ENCODE measurements at regions not wholly inside any gene's neighbourhood (a gene's known extent, or its start where the extent isn't known, plus 50 kb on each side); places are given as distances from the start of the nearest gene placed in this dataset.

DNA sequence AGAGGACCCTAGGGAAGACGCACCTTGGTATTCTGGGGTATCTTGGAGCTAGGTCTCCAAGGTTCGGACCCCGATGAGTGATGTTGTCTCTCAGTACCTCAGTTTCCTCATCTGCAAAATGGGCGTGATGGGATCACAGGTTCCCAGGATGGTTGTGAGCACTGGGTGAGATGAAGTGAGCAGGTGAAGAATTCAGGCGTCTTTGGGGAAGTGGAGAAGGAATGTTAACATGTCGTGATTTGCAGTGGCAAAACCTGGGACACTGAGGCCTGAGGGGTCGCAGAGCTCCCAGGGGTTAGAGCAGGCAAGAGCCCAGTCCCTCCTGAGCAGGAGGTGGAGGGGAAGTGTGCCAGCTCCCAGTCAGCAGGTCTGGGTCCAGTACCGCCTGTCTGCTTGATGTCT, 215.1 kb upstream of the GSE1 start:
- no peak overlapping the region for H3K27ac ChIP-seq (ENCODE audit: insufficient read depth, low read length, poor library complexity, severe bottlenecking)
- DNase-seq (no peak), ATAC-seq (ENCODE audit: low read depth in 2 of 2) (no peak)
- no peak overlapping the region for H3K4me3 Mint-ChIP-seq
- no peaks in the 10 kb centered on the region for H3K36me3 Mint-ChIP-seq
- H3K36me3 ChIP-seq (ENCODE audit: control insufficient read depth, insufficient read depth, low read length) = no peaks in the 10 kb centered on the region
- H3K4me1 Mint-ChIP-seq = no peaks in the 10 kb centered on the region
- H3K9me3 Mint-ChIP-seq = no peaks in the 10 kb centered on the region
- no peaks in the 10 kb centered on the region for H3K27me3 ChIP-seq (ENCODE audit: control insufficient read depth, insufficient read depth, low read length)
- H3K9me3 ChIP-seq (ENCODE audit: control insufficient read depth in 2 of 2, low read length in 2 of 2) = no peaks in the 10 kb centered on the region
- H3K27ac Mint-ChIP-seq = no peak overlapping the region
- H3K4me1 ChIP-seq (ENCODE audit: control insufficient read depth, insufficient read depth, low read length, poor library complexity, severe bottlenecking) = no peaks in the 10 kb centered on the region
- no peaks in the 10 kb centered on the region for H3K27me3 Mint-ChIP-seq
- H3K4me3 ChIP-seq (ENCODE audit: low read depth, low read length) = no peak overlapping the region

DNA sequence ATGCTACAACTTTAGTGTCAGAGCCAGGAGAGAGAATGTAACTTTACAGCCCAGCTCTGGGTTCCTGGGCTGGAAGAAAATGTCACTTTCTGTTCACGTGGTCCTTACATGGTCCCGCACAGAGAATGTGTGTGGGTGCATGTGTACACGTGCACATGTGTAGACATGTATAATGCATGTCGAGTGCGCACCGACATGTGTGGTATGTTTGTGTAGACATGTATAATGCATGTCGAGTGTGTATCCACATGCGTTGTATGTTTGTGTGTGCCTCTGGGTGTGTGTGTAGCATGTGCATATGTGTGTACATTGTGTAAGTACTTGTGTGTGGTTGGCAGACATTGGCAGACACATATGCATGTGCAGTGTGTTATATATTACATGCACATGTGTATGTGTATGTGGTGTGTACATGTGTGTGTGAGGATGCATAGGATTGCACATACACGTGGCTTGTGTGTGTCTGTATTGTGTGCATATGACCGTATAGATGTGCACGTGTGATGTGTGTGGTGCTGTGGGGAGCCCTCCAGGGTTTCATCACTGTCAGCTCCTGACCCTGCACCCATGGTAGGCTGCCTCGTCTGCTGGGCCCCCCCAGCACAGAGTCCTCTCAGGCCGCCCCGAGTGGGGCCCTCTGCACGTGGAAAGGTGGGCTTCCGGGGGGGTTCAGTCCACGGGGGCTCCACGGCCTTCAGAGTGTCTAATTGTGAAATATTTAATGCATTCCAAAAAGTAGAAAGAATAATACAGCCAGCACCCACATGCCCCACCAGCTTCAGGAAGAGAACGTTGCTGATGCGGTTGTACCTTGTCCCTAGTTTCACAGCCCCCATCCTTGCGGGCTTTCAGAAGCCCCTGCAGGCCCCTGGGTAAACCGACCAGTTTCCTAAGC, 214.2 kb upstream of the GSE1 start:
- no peaks in the 10 kb centered on the region for H3K9me3 ChIP-seq (ENCODE audit: control insufficient read depth in 2 of 2, low read length in 2 of 2)
- Mint-ChIP-seq H3K36me3 (no peaks in the 10 kb centered on the region), H3K27me3 (no peaks in the 10 kb centered on the region), H3K4me1 (no peaks in the 10 kb centered on the region), H3K4me3 (no peak overlapping the region), H3K27ac (no peak overlapping the region), H3K9me3 (no peaks in the 10 kb centered on the region)
- no peaks in the 10 kb centered on the region for H3K4me1 ChIP-seq (ENCODE audit: control insufficient read depth, insufficient read depth, low read length, poor library complexity, severe bottlenecking)
- no peaks in the 10 kb centered on the region for H3K27me3 ChIP-seq (ENCODE audit: control insufficient read depth, insufficient read depth, low read length)
- ATAC-seq (ENCODE audit: low read depth in 2 of 2) = no peak
- no peak overlapping the region for H3K4me3 ChIP-seq (ENCODE audit: low read depth, low read length)
- DNase-seq = no peak
- no peaks in the 10 kb centered on the region for H3K36me3 ChIP-seq (ENCODE audit: control insufficient read depth, insufficient read depth, low read length)
- no peak overlapping the region for H3K27ac ChIP-seq (ENCODE audit: insufficient read depth, low read length, poor library complexity, severe bottlenecking)

DNA sequence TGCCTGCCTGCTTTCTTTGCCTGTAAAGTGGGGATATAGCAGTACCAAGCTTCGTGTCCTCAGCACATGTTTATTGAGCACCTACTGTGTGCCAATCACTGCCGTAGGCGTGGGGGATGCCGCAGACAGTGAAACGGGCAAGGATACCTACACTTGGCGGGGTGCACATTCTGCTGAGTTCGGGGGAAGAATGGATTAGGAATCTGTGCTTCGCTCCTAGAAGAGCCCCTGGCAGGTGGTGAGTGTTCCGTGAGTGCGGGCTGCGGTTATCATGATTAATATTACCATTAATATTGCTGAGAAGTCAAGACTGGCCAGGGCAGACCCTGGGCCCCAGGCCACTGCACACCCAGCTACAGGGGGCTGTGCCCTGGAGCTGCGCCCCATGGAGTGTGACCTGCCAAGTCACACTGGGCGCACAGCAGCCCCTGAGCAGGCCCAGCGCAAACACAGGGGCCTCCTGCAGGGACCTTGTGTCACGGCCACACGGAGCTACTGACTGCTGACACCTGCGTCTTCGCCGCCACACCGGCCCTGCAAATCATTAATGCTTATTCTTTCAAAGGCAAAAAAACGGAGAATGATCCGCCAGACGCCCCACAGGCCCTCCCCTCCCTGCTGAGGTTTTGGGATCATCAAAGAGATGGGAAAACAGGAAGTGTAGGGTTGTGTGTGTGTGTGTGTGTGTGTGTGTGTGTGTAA, 213.4 kb upstream of the GSE1 start:
- H3K4me3 ChIP-seq (ENCODE audit: low read depth, low read length) = no peak overlapping the region
- H3K4me3 Mint-ChIP-seq = no peak overlapping the region
- no peak overlapping the region for H3K27ac Mint-ChIP-seq
- no peaks in the 10 kb centered on the region for H3K4me1 Mint-ChIP-seq
- no peaks in the 10 kb centered on the region for H3K9me3 ChIP-seq (ENCODE audit: control insufficient read depth in 2 of 2, low read length in 2 of 2)
- no peak overlapping the region for H3K27ac ChIP-seq (ENCODE audit: insufficient read depth, low read length, poor library complexity, severe bottlenecking)
- no peak for ATAC-seq (ENCODE audit: low read depth in 2 of 2)
- DNase-seq = no peak
- H3K9me3 Mint-ChIP-seq = no peaks in the 10 kb centered on the region
- no peaks in the 10 kb centered on the region for H3K27me3 Mint-ChIP-seq
- no peaks in the 10 kb centered on the region for H3K27me3 ChIP-seq (ENCODE audit: control insufficient read depth, insufficient read depth, low read length)
- H3K36me3 ChIP-seq (ENCODE audit: control insufficient read depth, insufficient read depth, low read length) = no peaks in the 10 kb centered on the region
- no peaks in the 10 kb centered on the region for H3K4me1 ChIP-seq (ENCODE audit: control insufficient read depth, insufficient read depth, low read length, poor library complexity, severe bottlenecking)
- H3K36me3 Mint-ChIP-seq = no peaks in the 10 kb centered on the region

- H3K4me3 ChIP-seq (ENCODE audit: low read depth, low read length) = no peak overlapping the region
- H3K9me3 Mint-ChIP-seq = no peaks in the 10 kb centered on the region
- H3K9me3 ChIP-seq (ENCODE audit: control insufficient read depth in 2 of 2, low read length in 2 of 2) = no peaks in the 10 kb centered on the region
- no peak overlapping the region for H3K27ac ChIP-seq (ENCODE audit: insufficient read depth, low read length, poor library complexity, severe bottlenecking)
- no peaks in the 10 kb centered on the region for H3K27me3 ChIP-seq (ENCODE audit: control insufficient read depth, insufficient read depth, low read length)
- ATAC-seq (ENCODE audit: low read depth in 2 of 2) (no peak), DNase-seq (no peak)
- no peak overlapping the region for H3K4me3 Mint-ChIP-seq
- no peaks in the 10 kb centered on the region for H3K4me1 ChIP-seq (ENCODE audit: control insufficient read depth, insufficient read depth, low read length, poor library complexity, severe bottlenecking)
- no peak overlapping the region for H3K27ac Mint-ChIP-seq
- no peaks in the 10 kb centered on the region for H3K4me1 Mint-ChIP-seq
- H3K27me3 Mint-ChIP-seq = no peaks in the 10 kb centered on the region
- H3K36me3 ChIP-seq (ENCODE audit: control insufficient read depth, insufficient read depth, low read length) = no peaks in the 10 kb centered on the region
- H3K36me3 Mint-ChIP-seq = no peaks in the 10 kb centered on the region
Measured at GRCh38 chr16:85400305-85401205, 212.6 kb upstream of the GSE1 start.

- DNase-seq = no peak
- no peak for ATAC-seq (ENCODE audit: low read depth in 2 of 2)
- Mint-ChIP-seq H3K4me3 (no peak overlapping the region), H3K4me1 (no peaks in the 10 kb centered on the region), H3K36me3 (no peaks in the 10 kb centered on the region), H3K27ac (no peak overlapping the region), H3K9me3 (no peaks in the 10 kb centered on the region), H3K27me3 (no peaks in the 10 kb centered on the region)
- Histone ChIP-seq H3K4me3 (ENCODE audit: low read depth, low read length) (no peak overlapping the region), H3K36me3 (ENCODE audit: control insufficient read depth, insufficient read depth, low read length) (no peaks in the 10 kb centered on the region), H3K27ac (ENCODE audit: insufficient read depth, low read length, poor library complexity, severe bottlenecking) (no peak overlapping the region), H3K4me1 (ENCODE audit: control insufficient read depth, insufficient read depth, low read length, poor library complexity, severe bottlenecking) (no peaks in the 10 kb centered on the region), H3K9me3 (ENCODE audit: control insufficient read depth in 2 of 2, low read length in 2 of 2) (no peaks in the 10 kb centered on the region), H3K27me3 (ENCODE audit: control insufficient read depth, insufficient read depth, low read length) (no peaks in the 10 kb centered on the region)
Measured at GRCh38 chr16:85401370-85401916, 211.7 kb upstream of the GSE1 start.

DNA sequence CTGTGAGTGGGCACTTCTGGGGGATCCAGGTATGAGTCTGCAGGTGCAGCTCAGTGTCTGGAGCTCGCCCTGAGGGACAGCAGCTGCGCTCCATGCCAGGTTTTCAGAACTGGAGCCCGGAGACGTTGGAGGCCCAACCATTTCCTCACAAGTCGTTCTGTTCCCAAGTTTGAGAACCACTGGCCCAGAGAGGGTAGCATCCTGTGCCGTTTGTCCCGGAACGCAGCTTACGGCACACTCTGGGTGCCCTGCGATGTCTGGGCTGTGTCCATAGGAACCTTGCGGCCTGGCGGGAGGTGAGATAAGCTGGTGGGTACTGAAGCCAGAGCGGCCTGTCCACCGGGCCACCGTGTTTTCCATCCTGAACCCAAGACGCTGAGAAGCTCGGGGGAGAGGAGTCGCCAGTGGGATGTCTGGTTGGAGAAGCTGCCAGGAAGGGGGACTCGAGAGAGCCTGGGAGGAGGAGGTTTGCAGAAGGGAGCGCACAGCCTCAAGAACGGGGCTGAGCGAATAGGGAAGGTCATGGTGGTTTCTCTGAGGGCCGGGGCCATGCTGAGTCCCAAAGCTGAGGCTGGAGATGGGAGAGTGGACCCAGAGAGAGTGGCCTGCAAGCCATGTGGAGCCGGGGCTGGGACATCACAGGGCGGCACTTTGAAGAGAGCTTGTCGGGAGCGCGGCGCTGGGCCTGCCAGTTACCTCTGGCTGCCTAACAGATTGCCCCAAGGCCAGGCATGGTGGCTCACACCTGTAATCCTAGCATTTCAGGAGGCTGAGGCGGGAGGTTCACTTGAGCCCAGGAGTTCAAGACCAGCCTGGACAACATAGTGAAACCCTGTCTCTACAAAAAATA, 211.0 kb upstream of the GSE1 start:
- Mint-ChIP-seq H3K27ac (no peak overlapping the region), H3K9me3 (no peaks in the 10 kb centered on the region), H3K4me1 (no peaks in the 10 kb centered on the region), H3K27me3 (no peaks in the 10 kb centered on the region), H3K4me3 (no peak overlapping the region), H3K36me3 (no peaks in the 10 kb centered on the region)
- no peaks in the 10 kb centered on the region for H3K9me3 ChIP-seq (ENCODE audit: control insufficient read depth in 2 of 2, low read length in 2 of 2)
- no peak for DNase-seq
- no peaks in the 10 kb centered on the region for H3K36me3 ChIP-seq (ENCODE audit: control insufficient read depth, insufficient read depth, low read length)
- no peak overlapping the region for H3K4me3 ChIP-seq (ENCODE audit: low read depth, low read length)
- H3K27me3 ChIP-seq (ENCODE audit: control insufficient read depth, insufficient read depth, low read length) = no peaks in the 10 kb centered on the region
- no peaks in the 10 kb centered on the region for H3K4me1 ChIP-seq (ENCODE audit: control insufficient read depth, insufficient read depth, low read length, poor library complexity, severe bottlenecking)
- no peak for ATAC-seq (ENCODE audit: low read depth in 2 of 2)
- no peak overlapping the region for H3K27ac ChIP-seq (ENCODE audit: insufficient read depth, low read length, poor library complexity, severe bottlenecking)

Data from CD4-positive, CD25-positive, alpha-beta regulatory T cell (primary cell).